ENCODE measurements at regions not wholly inside any gene's neighbourhood (a gene's known extent, or its start where the extent isn't known, plus 50 kb on each side); places are given as distances from the start of the nearest gene placed in this dataset.

DNA sequence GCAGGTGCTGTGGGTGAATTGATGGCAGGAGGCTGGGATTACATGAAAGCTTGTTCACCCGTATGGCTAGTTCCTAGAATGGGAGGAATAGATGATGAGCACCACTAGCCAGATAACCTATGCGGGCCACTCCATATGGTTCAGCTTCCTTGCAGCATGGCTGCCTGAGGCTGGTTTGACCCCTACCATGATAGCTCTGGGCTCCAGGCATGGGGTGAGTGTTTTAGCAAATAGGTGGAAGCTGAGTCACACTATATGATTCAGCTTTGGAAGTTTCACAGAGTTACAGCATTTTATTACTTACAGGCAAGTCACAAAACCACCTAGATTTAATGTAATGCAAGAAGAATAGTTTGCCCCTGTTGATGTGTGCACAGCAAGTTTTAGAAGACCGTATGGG, 603.2 kb downstream of the STIM2 start:
- TF ChIP-seq, protein P1, sequence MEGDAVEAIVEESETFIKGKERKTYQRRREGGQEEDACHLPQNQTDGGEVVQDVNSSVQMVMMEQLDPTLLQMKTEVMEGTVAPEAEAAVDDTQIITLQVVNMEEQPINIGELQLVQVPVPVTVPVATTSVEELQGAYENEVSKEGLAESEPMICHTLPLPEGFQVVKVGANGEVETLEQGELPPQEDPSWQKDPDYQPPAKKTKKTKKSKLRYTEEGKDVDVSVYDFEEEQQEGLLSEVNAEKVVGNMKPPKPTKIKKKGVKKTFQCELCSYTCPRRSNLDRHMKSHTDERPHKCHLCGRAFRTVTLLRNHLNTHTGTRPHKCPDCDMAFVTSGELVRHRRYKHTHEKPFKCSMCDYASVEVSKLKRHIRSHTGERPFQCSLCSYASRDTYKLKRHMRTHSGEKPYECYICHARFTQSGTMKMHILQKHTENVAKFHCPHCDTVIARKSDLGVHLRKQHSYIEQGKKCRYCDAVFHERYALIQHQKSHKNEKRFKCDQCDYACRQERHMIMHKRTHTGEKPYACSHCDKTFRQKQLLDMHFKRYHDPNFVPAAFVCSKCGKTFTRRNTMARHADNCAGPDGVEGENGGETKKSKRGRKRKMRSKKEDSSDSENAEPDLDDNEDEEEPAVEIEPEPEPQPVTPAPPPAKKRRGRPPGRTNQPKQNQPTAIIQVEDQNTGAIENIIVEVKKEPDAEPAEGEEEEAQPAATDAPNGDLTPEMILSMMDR (IDR thresholded peaks at IDR 0.05; ENCODE audit: low read depth, low read length, missing control alignments): no peak
- in situ Hi-C loops (cut with HindIII; ENCODE audit: low sequenced_read_pairs): no loop called here
- no peak overlapping the region for H3K4me3 ChIP-seq (ENCODE audit: low read depth, low read length)
- DNase-seq (ENCODE audit: low read depth): peak; percentile 45

- no peak overlapping the region for H3K4me3 ChIP-seq (ENCODE audit: low read depth, low read length)
These were observed 606.7 kb downstream of the STIM2 start for GRCh38 chr4:27467351-27467750.

GRCh38 chr4:27472364-27472763, 611.7 kb downstream of the STIM2 start:
- TF ChIP-seq, protein P1 (IDR thresholded peaks at IDR 0.05; ENCODE audit: low read depth, low read length, missing control alignments): no peak
- DNase-seq (ENCODE audit: low read depth): no peak
- no peak overlapping the region for H3K4me3 ChIP-seq (ENCODE audit: low read depth, low read length)
- in situ Hi-C loops (cut with HindIII; ENCODE audit: low sequenced_read_pairs): no loop called here

More at GRCh38 chr4:27467351-27467750, 606.7 kb downstream of the STIM2 start:
- no peak for DNase-seq (ENCODE audit: low read depth)
- TF ChIP-seq, protein P1 (IDR thresholded peaks at IDR 0.05; ENCODE audit: low read depth, low read length, missing control alignments): no peak
- in situ Hi-C loops (cut with HindIII; ENCODE audit: low sequenced_read_pairs): no loop called here

GRCh38 chr4:27474691-27475090, 614.0 kb downstream of the STIM2 start:
- no peak for DNase-seq (ENCODE audit: low read depth)
- no peak overlapping the region for H3K4me3 ChIP-seq (ENCODE audit: low read depth, low read length)
- in situ Hi-C loops (cut with HindIII; ENCODE audit: low sequenced_read_pairs): no loop called here
- TF ChIP-seq, protein P1 (IDR thresholded peaks at IDR 0.05; ENCODE audit: low read depth, low read length, missing control alignments): no peak

- no peak for DNase-seq (ENCODE audit: low read depth)
- TF ChIP-seq, protein P1 (IDR thresholded peaks at IDR 0.05; ENCODE audit: low read depth, low read length, missing control alignments): no peak
- H3K4me3 ChIP-seq (ENCODE audit: low read depth, low read length): no peak overlapping the region
- in situ Hi-C loops (cut with HindIII; ENCODE audit: low sequenced_read_pairs): no loop called here
These were observed 623.6 kb downstream of the STIM2 start for GRCh38 chr4:27484216-27484615.

GRCh38 chr4:27490315-27490714, 629.7 kb downstream of the STIM2 start:
- DNase-seq (ENCODE audit: low read depth): no peak
- in situ Hi-C loops (cut with HindIII; ENCODE audit: low sequenced_read_pairs): no loop called here
- TF ChIP-seq, protein P1 (IDR thresholded peaks at IDR 0.05; ENCODE audit: low read depth, low read length, missing control alignments): no peak
- no peak overlapping the region for H3K4me3 ChIP-seq (ENCODE audit: low read depth, low read length)

DNA sequence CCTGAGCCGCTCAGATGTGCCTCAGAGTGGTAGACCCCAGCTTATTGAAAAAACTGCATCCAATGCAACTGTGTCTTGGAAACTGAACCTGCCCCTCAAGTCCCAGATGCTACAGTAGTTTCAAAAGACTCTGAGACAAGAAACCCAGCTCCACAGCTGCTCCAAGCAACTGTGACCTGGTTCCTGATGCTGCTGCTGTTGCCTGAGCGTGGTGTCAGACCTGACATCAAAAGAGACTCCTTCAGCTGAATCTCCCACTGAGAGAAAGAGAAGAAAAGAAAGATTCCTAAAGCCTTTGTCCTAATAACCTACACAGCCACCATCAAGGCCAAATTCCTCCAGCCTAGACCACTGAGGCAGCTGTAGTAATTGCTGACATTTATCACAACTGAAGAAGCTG, 630.1 kb downstream of the STIM2 start:
- TF ChIP-seq, protein P1 (IDR thresholded peaks at IDR 0.05; ENCODE audit: low read depth, low read length, missing control alignments): no peak
- in situ Hi-C loops (cut with HindIII; ENCODE audit: low sequenced_read_pairs): no loop called here

More for the DNA sequence above, 630.1 kb downstream of the STIM2 start:
- no peak for DNase-seq (ENCODE audit: low read depth)
- H3K4me3 ChIP-seq (ENCODE audit: low read depth, low read length): no peak overlapping the region

Measured in astrocyte of the cerebellum (primary cell).